ENCODE measurements at regions not wholly inside any gene's neighbourhood (a gene's known extent, or its start where the extent isn't known, plus 50 kb on each side); places are given as distances from the start of the nearest gene placed in this dataset.

- TF ChIP-seq CTCF (IDR thresholded peaks at IDR 0.05): no peak
- no peak for TF ChIP-seq POLR2A (IDR thresholded peaks at IDR 0.05)
Measured at GRCh38 chr15:100759698-100760356, 119.8 kb upstream of the ALDH1A3 start.
